IPS-NIHi7 (cell line): ENCODE measurements at regions not wholly inside any gene's neighbourhood (a gene's known extent, or its start where the extent isn't known, plus 50 kb on each side); places are given as distances from the start of the nearest gene placed in this dataset.
"Not testable (repeated sequence)": the region's sequence is repeated elsewhere in the genome, so short reads cannot be mapped to it uniquely, and the experiment has no call there.

Source experiments
- DNase-seq: peaks from one replicate; pipeline ENCODE4 v3.0.0; 2012; ENCODE audit warnings: mixed read lengths; ENCODE audit errors: extremely low spot score

GRCh38 chr12:131192951-131193350 is 239.2 kb downstream of the ADGRD1 start:
- no peak for DNase-seq

GRCh38 chr12:131194166-131194565 is 240.5 kb downstream of the ADGRD1 start:
- no peak for DNase-seq

GRCh38 chr12:131195796-131196195 is 242.1 kb downstream of the ADGRD1 start:
- DNase-seq = no peak

GRCh38 chr12:131196220-131196619 is 242.5 kb downstream of the ADGRD1 start:
- DNase-seq = no peak

GRCh38 chr12:131197490-131197889 is 243.8 kb downstream of the ADGRD1 start:
- DNase-seq = no peak

DNA sequence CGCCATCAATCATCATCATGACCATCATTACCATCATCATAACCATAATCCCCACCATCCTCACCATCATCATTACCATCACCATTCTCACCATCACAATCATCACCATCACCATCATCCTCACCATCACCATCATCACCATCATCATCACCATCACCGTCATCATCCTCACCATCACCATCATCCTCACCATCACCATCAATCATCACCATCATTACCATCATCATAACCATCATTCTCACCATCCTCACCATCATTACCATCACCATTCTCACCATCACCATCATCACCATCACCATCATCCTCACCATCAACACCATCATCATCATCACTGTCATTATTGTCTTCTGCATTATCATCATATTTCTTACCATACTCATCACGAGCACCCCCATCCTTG is 245.5 kb downstream of the ADGRD1 start:
- no peak for DNase-seq

DNA sequence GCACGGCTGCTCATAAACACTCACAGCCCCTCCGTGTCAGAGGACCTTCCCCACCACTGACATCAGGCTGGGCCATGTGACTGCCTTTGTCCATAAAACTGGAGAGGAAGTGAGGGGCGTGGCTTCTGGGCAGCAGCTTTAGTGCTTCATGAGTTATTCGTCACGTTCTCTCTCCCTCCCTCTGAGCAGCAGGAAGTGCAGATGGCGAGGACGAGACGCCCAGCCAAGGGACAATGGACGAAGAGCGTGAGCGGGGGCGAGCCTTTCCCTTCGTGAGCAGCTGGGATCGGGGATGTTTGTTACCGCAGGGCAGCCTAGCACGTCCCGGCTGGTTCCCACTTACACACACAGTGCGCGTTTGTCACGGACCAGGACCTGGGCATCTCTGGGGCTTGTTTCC is 248.2 kb downstream of the ADGRD1 start:
- DNase-seq = not testable (repeated sequence)

DNA sequence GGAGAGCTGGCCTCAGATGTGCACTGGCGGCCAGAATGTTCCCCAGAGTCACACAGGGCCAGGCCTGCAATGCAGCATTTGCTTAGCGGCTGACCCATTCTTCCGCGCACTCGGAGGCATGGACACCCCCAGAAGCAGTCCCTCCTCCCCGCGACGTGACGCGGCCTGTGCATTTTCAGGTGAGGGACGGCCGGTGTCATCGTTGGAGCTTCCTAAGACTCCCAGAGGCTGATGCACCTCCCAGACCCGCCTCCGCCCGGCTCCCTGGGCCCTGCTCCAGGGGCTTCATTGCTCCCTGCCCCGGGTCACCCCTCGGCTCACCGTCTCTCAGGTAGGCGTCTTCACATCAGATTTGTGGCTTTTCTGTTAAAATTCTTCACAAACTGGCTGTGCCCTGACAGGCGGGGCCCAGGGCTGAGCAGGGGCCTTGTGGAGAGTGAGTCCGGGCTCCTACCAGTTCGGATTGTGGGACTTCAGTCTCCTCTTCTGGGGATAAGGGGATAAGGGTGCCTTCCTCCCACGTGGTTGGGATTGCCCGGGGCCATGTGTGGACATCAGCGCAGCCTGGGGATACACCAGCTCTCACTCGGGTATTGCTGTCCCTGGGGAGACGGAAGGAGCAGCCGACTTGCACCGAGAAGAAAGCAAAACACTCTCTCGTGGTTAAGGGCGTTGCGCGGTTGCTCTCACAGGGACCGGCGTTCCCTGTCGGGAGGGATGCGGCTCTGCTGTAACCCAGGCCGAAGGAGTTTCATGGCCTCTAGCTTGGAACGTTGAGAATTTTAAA is 249.1 kb downstream of the ADGRD1 start:
- DNase-seq = no peak

DNA sequence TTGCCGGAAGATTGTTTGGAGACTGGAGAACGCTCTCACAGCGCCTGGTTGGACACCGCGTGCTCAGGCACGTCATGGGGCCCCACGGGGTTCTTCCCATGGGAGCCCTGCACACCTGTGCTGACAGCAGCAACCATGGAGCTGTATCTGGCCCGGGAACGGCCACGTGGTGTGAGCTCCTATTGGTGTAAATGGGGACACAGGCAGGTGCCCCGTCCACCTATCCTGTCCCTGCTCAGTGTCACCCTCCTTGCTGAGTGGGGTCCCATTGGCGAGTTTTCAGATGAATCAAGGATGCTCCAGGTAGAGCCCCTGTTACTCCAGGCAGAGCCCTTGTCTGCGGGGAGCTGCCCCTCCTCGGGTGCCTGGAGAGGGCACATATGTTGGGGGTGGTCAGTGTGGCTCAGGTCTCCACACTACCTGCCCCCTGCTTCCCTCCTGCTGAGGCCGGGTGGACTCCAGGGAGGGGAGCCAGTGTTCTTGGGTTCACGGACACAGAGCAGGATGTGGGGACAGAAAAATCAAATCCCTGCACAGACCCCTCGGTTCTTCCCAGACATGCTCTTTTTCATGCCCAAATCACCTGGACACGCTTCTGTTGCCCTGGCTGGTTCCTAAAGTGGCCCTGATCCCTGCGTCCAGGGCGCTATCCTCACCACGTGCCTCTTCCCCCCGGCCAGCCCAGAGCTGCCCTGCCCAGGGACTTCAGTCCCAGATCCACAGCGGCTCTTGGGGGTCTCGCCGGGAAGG is 250.1 kb downstream of the ADGRD1 start:
- no peak for DNase-seq

GRCh38 chr12:131204416-131205274 is 250.9 kb downstream of the ADGRD1 start:
- no peak for DNase-seq

GRCh38 chr12:131205275-131205933 is 251.7 kb downstream of the ADGRD1 start:
- not testable (repeated sequence) for DNase-seq

- DNase-seq = not testable (repeated sequence)
Observed at GRCh38 chr12:131206630-131207299, 253.1 kb downstream of the ADGRD1 start.

DNA sequence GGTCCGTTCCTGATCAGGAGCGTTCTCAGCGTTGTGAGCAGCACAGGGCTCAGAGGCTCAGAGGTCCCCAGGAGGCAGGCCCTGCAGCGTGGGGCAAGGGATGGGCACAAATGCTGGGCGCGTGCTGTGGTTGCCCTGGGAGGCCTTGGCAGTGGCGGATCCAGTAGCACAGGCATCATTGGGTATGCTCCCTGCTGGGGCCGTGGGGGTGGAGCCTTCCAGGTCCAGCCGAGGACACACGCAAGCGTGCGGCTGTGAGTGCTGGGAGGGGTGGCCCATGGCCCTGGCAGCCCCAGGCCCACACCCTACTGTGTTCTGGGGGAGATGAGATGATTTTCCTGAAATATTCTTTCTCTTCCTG is 253.6 kb downstream of the ADGRD1 start:
- DNase-seq = not testable (repeated sequence)

DNA sequence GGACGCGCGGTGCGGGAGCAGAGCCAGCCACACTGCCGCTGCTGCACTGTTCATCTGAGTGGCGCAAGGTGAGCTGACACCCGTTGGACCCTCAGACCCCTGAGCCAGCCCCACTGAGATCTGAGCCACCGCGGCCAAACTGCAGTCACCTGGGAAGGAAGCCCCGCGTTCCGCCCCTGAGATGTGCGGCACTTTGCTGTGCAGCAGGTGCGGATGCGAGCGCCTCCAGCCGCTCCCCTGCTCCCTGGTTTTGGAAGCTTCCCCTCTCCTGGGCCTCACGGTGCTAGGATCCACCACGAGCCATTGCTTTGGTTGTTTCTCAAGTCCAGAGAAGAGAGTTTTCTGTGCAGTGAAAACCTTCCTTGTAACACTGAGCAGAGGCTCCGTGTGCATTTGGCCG is 254.1 kb downstream of the ADGRD1 start:
- DNase-seq = not testable (repeated sequence)

- DNase-seq = no peak
Observed at GRCh38 chr12:131208425-131208824, 254.7 kb downstream of the ADGRD1 start.

- DNase-seq = no peak
Observed at GRCh38 chr12:131209082-131210070, 255.7 kb downstream of the ADGRD1 start.

DNA sequence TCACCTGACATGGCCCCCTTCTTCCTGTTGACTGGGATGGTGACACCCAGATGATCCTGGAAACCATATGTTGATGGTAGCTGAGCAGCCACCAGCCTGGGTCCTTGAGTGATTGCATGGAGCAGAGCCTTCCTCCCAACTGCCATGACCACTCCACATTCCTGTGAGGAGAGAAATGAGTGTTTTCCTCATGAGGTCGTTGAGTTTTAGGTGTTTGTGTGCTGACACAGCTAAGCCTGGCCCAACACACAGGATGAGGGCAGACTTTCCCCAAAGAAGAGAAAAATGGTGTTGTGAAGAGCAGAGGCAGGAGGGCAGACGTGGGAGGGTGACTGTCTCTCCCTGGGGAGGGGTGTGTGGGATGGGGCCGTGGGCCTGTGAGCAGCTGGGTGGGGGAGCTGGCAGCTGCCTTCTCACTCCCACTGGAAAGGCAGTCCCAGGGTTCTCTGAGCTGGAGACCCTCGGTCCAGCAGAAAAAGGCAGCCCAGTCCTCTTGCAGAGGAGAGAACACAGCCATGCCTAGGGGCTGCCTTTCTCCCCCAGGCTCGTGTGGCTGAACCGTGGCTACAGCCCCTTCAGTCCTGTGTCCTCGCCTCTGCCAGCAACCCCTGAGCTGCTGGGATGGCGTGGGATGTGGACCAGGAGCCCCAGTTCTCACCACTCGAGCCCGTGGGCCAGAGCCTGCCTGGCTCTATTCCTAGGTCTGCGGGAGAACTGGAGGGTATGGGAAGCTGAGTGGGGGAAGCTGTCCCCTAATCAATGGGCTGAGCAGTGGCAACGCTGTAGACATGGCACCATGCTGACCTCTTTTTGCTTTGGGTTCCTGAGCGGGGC is 257.0 kb downstream of the ADGRD1 start:
- DNase-seq = no peak

GRCh38 chr12:131211340-131211938 is 257.7 kb downstream of the ADGRD1 start:
- no peak for DNase-seq
